Keratinocyte (primary cell): ENCODE measurements at regions not wholly inside any gene's neighbourhood (a gene's known extent, or its start where the extent isn't known, plus 50 kb on each side); places are given as distances from the start of the nearest gene placed in this dataset.

Experiments used
- EZH2 ChIP-seq: IDR thresholded peaks from one replicate; pipeline ENCODE4 v1.6.1; 2012; ENCODE audit warnings: inconsistent platforms, mild to moderate bottlenecking, low read length, moderate library complexity
- TF ChIP-seq, protein P1 (sequence below), 3 experiments: IDR thresholded peaks in 1 of 3; conservative IDR thresholded peaks in 1 of 3; optimal IDR thresholded peaks in 1 of 3; 2 replicates in 2 of 3; 3 replicates in 1 of 3; pipeline versions ENCODE3 to v1.5.1; 2011; ENCODE audit warnings: low read length in 3 of 3, mild to moderate bottlenecking in 3 of 3, moderate library complexity in 2 of 3, control low read depth in 1 of 3, inconsistent platforms in 1 of 3; ENCODE audit not compliant: insufficient read depth in 2 of 3; ENCODE audit errors: extremely low read depth in 1 of 3

DNA sequence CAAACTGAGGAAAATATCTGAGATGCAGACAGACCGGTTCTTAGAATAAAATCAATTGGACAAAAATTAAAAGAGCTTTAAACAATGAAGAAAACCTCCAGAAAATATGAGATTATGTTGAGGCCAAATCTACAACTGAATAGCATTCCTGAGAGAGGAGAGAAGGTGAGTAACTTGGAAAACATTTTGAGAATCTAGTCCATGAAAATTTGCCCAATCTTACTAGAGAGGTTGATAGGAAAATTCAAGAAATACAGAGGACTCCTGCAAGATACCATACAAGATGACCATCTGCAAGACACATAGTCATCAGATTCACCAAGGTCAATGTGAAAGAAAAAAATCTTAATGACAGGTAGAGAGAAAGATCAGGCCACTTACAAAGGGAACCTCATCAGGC lies 437.7 kb upstream of the ADGRB3 start:
- TF ChIP-seq, protein P1, sequence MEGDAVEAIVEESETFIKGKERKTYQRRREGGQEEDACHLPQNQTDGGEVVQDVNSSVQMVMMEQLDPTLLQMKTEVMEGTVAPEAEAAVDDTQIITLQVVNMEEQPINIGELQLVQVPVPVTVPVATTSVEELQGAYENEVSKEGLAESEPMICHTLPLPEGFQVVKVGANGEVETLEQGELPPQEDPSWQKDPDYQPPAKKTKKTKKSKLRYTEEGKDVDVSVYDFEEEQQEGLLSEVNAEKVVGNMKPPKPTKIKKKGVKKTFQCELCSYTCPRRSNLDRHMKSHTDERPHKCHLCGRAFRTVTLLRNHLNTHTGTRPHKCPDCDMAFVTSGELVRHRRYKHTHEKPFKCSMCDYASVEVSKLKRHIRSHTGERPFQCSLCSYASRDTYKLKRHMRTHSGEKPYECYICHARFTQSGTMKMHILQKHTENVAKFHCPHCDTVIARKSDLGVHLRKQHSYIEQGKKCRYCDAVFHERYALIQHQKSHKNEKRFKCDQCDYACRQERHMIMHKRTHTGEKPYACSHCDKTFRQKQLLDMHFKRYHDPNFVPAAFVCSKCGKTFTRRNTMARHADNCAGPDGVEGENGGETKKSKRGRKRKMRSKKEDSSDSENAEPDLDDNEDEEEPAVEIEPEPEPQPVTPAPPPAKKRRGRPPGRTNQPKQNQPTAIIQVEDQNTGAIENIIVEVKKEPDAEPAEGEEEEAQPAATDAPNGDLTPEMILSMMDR (optimal IDR thresholded peaks at IDR 0.05 in 1 of 3, IDR thresholded peaks at IDR 0.05 in 1 of 3, conservative IDR thresholded peaks at IDR 0.05 in 1 of 3; ENCODE audit: extremely low read depth in 1 of 3, insufficient read depth in 2 of 3, low read length in 3 of 3), result no peak
- no peak for TF ChIP-seq EZH2
